SK-N-SH treated with all-trans-retinoic acid at 6 μM for 48 hours (cell line): ENCODE measurements at regions not wholly inside any gene's neighbourhood (a gene's known extent, or its start where the extent isn't known, plus 50 kb on each side); places are given as distances from the start of the nearest gene placed in this dataset.

ENCODE experiments used
- BACH2 ChIP-seq: fragments of 250-450 bp; sonication (Bioruptor Pico); IDR thresholded peaks from 2 replicates; pipeline ENCODE4 v1.9.0; 2021; ENCODE audit warnings: mild to moderate bottlenecking, borderline replicate concordance
- CSRNP3 ChIP-seq: fragments of 250-450 bp; sonication (Bioruptor Pico); IDR thresholded peaks from 2 replicates; pipeline ENCODE4 v1.5.1; 2021; ENCODE audit warnings: mild to moderate bottlenecking, moderate library complexity
- RARB ChIP-seq: fragments of 250-450 bp; sonication (Bioruptor Pico); IDR thresholded peaks from 2 replicates; pipeline ENCODE4 v1.8.0; 2021; ENCODE audit warnings: mild to moderate bottlenecking, moderate library complexity
- TCF4 ChIP-seq: fragments of 250-450 bp; sonication (Bioruptor Pico); IDR thresholded peaks from 2 replicates; pipeline ENCODE4 v1.8.0; 2021; ENCODE audit warnings: mild to moderate bottlenecking, moderate library complexity, borderline replicate concordance
- ZC3H10 ChIP-seq: fragments of 250-450 bp; sonication (Bioruptor Pico); IDR thresholded peaks from 2 replicates; pipeline ENCODE4 v1.5.1; 2021; ENCODE audit warnings: mild to moderate bottlenecking, moderate library complexity
- ZFP3 ChIP-seq: fragments of 250-450 bp; sonication (Bioruptor Pico); IDR thresholded peaks from 2 replicates; pipeline ENCODE4 v1.5.0; 2020; ENCODE audit warnings: mild to moderate bottlenecking, moderate library complexity
- ZNF70 ChIP-seq: fragments of 450-650 bp; formaldehyde crosslinking; IDR thresholded peaks from 2 replicates; pipeline ENCODE4 v1.5.0; 2020; ENCODE audit warnings: mild to moderate bottlenecking, moderate library complexity
- ZNF8 ChIP-seq: fragments of 450-650 bp; formaldehyde crosslinking; IDR thresholded peaks from 2 replicates; pipeline ENCODE4 v1.5.0; 2020; ENCODE audit warnings: mild to moderate bottlenecking, moderate library complexity
- TF ChIP-seq, protein P1 (sequence below): fragments of 250-450 bp; sonication (Bioruptor Pico); IDR thresholded peaks from 2 replicates; pipeline ENCODE4 v1.8.0; 2020; ENCODE audit warnings: mild to moderate bottlenecking, moderate library complexity, borderline replicate concordance
- TF ChIP-seq, protein P2 (sequence below): fragments of 250-450 bp; sonication (Bioruptor Pico); IDR thresholded peaks from 2 replicates; pipeline ENCODE4 v1.5.1; 2020; ENCODE audit warnings: low read depth, mild to moderate bottlenecking, moderate library complexity

DNA sequence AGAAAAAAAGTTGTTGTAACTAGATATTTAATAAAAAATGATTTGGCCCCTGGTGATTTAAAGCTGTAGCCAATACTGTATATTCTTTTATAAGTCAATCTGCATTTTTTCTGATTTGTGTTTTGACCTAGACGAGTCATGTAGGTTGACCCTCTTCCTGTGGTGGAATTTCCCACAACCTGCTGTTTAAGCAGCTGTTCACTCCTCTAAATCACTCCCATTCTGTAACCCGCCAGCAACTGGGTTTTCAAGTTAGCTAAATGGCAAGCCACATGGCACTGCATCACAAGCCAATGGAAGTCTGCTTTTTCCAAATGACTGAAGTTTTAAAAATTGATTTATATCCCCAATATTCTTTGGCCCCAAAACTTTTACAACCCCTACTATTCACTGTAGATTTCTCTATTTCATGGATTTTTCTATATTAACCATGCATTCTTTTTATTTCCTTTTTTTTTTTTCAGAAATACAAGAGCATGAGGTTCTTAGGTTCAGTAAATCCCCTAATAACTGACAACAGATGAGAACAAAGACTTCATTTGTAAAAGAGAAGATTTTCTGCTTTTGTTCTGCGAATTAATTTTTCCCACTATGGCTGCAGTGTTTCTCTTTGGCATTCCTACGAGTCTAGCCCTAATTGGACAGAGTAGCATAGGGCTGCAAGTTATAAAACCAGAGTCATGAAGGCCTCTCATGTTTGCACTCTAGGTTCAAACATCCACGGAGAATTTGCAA lies 184.5 kb upstream of the TLE4 start:
- TF ChIP-seq, protein P1, sequence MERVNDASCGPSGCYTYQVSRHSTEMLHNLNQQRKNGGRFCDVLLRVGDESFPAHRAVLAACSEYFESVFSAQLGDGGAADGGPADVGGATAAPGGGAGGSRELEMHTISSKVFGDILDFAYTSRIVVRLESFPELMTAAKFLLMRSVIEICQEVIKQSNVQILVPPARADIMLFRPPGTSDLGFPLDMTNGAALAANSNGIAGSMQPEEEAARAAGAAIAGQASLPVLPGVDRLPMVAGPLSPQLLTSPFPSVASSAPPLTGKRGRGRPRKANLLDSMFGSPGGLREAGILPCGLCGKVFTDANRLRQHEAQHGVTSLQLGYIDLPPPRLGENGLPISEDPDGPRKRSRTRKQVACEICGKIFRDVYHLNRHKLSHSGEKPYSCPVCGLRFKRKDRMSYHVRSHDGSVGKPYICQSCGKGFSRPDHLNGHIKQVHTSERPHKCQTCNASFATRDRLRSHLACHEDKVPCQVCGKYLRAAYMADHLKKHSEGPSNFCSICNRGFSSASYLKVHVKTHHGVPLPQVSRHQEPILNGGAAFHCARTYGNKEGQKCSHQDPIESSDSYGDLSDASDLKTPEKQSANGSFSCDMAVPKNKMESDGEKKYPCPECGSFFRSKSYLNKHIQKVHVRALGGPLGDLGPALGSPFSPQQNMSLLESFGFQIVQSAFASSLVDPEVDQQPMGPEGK: no peak
- TF ChIP-seq RARB (CRISPR knock-in tag): no peak
- no peak for TF ChIP-seq ZFP3 (CRISPR knock-in tag)
- TF ChIP-seq ZC3H10 (CRISPR knock-in tag): no peak
- TF ChIP-seq BACH2 (CRISPR knock-in tag): no peak
- no peak for TF ChIP-seq TCF4 (CRISPR knock-in tag)
- TF ChIP-seq CSRNP3 (CRISPR knock-in tag): no peak
- TF ChIP-seq ZNF8 (CRISPR knock-in tag): no peak
- no peak for TF ChIP-seq ZNF70 (CRISPR knock-in tag)
- TF ChIP-seq, protein P2, sequence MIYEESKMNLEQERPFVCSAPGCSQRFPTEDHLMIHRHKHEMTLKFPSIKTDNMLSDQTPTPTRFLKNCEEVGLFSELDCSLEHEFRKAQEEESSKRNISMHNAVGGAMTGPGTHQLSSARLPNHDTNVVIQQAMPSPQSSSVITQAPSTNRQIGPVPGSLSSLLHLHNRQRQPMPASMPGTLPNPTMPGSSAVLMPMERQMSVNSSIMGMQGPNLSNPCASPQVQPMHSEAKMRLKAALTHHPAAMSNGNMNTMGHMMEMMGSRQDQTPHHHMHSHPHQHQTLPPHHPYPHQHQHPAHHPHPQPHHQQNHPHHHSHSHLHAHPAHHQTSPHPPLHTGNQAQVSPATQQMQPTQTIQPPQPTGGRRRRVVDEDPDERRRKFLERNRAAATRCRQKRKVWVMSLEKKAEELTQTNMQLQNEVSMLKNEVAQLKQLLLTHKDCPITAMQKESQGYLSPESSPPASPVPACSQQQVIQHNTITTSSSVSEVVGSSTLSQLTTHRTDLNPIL: no peak
